Esophagus squamous epithelium (tissue), 4 donors: ENCODE measurements at regions not wholly inside any gene's neighbourhood (a gene's known extent, or its start where the extent isn't known, plus 50 kb on each side); places are given as distances from the start of the nearest gene placed in this dataset.
A peak's percentile ranks its signal among the peaks of the same experiment; 100 is the strongest.

Source experiments
- POLR2A ChIP-seq, 4 donors: fragments of 450-650 bp; IDR thresholded peaks; one replicate each; pipeline ENCODE4 v1.6.1; 2017; ENCODE audit warnings: antibody characterized with exemption in 4 of 4, mild to moderate bottlenecking in 4 of 4, moderate library complexity in 3 of 4
- TF ChIP-seq, protein P1 (sequence below), 6 experiments: fragments of 450-650 bp in 4 of 6; fragments of 200-600 bp in 2 of 6; sonication (generic) in 2 of 6; IDR thresholded peaks; one replicate each; pipeline ENCODE4 v1.5.1; 2016 to 2019; ENCODE audit warnings: antibody characterized with exemption in 6 of 6, mild to moderate bottlenecking in 4 of 6, moderate library complexity in 4 of 6

DNA sequence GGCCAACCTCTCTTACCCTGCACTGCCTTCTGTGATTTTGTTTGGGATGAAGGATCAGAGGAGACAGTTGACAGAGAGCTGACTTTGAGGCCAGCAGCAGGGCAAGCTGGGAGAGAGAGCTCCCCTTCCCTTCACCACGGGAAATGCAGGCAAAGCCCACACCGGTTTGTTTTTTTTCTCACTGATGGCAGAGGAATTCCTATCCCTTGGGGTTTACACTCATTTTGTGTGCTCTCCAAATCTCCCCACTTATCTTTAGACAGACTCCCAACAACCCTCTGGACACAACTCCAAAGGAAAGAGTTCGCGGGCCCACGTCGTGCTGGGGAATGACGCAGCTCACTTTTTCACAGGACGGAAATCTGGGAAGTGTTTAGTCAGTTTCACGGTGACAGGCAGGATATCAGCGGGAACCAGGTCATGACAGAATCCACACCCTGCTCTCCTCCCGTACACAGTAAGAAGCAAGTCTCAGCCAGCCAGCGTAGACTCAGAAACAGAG, 68.3 kb upstream of the FAM171A1 start:
- TF ChIP-seq, protein P1, sequence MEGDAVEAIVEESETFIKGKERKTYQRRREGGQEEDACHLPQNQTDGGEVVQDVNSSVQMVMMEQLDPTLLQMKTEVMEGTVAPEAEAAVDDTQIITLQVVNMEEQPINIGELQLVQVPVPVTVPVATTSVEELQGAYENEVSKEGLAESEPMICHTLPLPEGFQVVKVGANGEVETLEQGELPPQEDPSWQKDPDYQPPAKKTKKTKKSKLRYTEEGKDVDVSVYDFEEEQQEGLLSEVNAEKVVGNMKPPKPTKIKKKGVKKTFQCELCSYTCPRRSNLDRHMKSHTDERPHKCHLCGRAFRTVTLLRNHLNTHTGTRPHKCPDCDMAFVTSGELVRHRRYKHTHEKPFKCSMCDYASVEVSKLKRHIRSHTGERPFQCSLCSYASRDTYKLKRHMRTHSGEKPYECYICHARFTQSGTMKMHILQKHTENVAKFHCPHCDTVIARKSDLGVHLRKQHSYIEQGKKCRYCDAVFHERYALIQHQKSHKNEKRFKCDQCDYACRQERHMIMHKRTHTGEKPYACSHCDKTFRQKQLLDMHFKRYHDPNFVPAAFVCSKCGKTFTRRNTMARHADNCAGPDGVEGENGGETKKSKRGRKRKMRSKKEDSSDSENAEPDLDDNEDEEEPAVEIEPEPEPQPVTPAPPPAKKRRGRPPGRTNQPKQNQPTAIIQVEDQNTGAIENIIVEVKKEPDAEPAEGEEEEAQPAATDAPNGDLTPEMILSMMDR (IDR thresholded peaks at IDR 0.05), result peak in 4 of 6 experiments; percentile 11 to 33 (median 17)
- TF ChIP-seq POLR2A (IDR thresholded peaks at IDR 0.05), result no peak
